ENCODE measurements at regions not wholly inside any gene's neighbourhood (a gene's known extent, or its start where the extent isn't known, plus 50 kb on each side); places are given as distances from the start of the nearest gene placed in this dataset.

DNA sequence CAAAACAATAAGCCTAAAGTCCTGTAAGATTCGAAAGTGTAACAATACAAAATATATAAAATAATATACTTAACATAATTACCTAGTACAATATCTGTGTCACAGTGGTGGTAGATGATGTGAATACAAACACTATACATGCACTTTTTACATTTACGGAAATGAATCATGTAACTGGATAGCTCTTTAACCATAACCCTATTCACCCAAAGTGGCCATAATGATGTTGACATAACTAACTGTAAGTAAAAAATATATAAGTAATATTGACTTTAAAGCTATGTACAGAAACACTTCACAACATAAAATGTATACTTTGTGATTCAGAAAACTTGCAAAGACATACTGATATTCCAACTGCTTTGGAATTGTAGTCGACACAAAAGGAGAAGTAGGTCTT, 616.9 kb upstream of the SLC8A1 start:
- no peak for DNase-seq

GRCh38 chr2:41078341-41078740, 626.5 kb upstream of the SLC8A1 start:
- DNase-seq = no peak

DNA sequence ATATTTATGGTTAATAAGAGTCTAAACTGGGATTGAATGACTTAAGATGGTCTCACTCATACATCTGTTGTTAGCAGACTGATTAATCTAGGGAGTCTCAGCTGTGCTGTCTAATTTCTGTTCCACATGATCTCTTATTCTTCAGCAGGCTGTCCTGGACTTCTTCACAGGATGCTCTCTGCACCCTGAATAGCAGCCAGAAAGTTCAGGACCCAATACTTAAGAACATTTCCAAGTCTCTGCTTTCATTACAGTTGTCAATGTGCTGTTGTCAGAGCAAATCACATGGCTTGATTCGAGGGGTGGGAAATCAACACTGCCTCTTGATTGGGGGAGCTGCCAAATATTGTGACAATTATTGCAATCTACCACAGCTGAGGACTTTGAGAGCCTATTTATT, 627.1 kb upstream of the SLC8A1 start:
- no peak for DNase-seq

- no peak for DNase-seq
These were observed 632.4 kb upstream of the SLC8A1 start for GRCh38 chr2:41084321-41084720.

GRCh38 chr2:41087946-41088345, 636.1 kb upstream of the SLC8A1 start:
- no peak for DNase-seq

GRCh38 chr2:41101281-41101680, 649.4 kb upstream of the SLC8A1 start:
- DNase-seq = no peak

GRCh38 chr2:41109744-41110143, 657.9 kb upstream of the SLC8A1 start:
- no peak for DNase-seq

DNA sequence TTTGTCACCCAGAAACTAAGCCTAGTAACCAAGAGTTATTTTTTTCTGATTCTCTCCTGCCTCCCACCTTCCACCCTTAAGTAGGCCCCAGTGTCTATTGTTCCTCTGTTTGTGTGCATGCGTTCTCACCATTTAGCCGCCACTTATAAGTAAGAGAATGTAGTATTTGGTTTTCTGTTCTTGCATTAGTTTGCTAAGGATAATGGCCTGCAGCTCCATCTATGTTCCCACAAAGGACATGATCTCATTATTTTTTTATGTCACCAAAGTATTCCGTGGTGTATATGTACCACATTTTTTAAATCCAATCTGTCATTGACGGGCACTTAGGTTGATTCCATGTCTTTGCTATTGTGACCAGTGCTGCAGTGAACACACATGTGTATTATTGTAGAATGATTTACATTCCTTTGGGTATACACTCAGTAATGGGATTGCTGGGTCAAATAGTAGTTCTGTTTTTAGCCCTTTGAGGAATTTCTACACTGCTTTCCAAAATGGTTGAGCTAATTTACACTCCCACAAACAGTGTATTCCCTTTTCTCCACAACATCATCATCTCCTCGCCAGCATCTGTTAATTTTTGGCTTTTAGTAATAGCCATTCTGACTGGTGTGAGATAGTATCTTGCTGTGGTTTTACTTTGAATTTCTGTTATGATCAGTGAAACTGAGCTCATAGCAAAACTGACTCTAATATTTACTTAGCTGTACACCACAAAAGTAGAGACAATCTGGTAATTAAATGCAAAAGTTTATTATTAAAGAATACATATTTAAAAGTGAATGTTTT, 660.1 kb upstream of the SLC8A1 start:
- no peak for DNase-seq

DNA sequence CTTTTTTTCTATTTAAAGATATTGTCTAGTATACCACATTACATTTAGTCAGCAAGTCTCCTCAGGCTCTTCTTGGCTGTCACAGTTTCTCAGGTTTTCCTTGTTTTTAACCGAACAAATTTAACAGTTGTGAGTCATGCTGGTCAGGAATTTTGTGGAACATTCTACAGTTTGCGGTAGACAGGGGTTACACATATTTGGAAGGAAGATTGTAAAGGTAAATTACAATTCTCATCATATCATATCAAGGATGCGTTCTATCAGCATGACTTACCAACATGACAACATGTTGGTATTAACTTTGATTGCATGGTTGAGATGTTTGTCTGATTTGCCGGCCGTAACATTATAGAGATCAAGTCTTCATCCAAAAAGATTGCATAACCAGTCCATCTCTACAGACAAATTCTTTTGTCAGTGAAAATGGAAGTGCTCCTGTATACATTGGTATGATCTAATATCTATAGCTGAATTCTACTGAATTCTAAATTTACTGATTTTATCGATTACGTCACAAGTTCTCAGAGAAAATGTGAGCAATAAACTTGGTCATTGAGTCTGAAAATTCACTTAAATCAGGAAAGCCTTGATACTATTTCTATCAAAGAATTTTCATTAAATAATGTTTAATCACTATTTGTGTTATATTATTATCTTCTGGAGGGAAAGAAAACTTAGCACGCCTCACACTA, 664.4 kb upstream of the SLC8A1 start:
- DNase-seq = no peak

DNA sequence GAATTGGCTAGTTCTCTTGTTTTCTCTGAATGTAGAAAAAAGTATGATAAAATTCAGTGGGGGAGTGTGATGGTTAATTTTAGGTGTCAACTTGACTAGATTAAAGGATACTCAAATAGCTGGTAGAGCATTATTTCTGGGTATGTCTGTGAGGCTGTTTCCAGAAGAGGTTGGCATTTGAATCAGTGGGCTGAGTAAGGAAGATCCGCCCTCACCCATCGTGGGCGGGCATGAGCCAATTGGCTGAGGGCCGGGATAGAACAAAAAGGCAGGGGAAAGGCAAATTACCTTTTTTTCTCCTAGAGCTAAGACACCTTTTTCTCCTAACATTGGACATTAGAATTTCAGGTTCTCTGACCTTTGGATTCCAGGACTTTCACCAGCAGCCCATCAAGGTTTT, 667.6 kb upstream of the SLC8A1 start:
- no peak for DNase-seq

- no peak for DNase-seq
These were observed 671.5 kb upstream of the SLC8A1 start for GRCh38 chr2:41123341-41123740.

- no peak for DNase-seq
These were observed 675.5 kb upstream of the SLC8A1 start for GRCh38 chr2:41127351-41127750.

GRCh38 chr2:41129988-41130387, 678.1 kb upstream of the SLC8A1 start:
- DNase-seq = no peak

- DNase-seq = no peak
These were observed 685.1 kb upstream of the SLC8A1 start for GRCh38 chr2:41137031-41137430.

DNA sequence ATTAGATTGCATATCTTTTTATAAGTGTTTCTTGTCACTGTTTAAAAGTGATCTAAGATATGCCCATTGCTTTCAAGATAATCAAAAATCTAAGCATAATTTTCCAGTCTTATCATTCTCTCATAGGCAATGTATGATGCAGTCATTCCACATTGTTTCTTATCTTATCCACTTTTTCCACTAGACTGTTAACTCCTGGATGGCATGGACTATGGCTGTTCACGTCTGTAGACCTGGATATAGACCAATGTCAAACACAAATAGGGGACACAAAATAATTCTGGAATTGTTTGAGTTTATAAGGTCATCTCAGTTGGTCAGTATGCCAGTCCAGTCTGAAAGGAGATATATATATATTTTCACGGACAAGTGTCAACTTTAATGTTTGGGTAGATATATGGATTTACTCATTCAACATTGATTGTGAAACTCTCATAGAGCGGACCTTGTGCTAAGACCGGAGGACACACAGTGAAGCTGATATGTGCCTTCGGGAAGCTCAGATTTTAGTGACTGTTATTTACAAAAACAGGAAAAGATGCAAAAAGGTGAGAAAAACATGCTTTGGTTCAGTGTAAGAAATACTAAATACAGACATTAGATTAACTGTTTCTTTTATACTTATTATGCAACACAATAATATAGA, 689.4 kb upstream of the SLC8A1 start:
- no peak for DNase-seq

GRCh38 chr2:41142478-41142877, 690.6 kb upstream of the SLC8A1 start:
- DNase-seq = no peak

GRCh38 chr2:41145066-41145465, 693.2 kb upstream of the SLC8A1 start:
- DNase-seq = no peak

- no peak for DNase-seq
These were observed 697.2 kb upstream of the SLC8A1 start for GRCh38 chr2:41149054-41149453.

- DNase-seq = no peak
These were observed 699.9 kb upstream of the SLC8A1 start for GRCh38 chr2:41151746-41152145.

DNA sequence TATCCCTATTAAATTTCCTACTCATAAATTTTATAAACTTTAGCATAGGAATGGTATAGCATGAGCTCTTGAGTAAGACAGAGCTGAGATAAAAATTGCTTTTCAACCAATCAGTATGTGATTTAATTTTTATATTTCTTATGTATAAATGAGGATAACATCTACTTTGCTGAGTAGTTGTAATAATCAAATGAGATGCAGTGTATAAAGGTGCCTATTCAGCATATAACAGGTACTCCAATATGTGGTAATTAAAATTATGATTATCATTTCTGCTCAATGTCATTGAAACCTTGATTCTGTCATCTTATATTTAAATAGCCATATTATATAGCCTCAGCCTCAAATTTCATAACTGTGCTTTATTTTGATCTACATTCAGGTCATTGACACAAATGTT, 700.4 kb upstream of the SLC8A1 start:
- no peak for DNase-seq

GRCh38 chr2:41160439-41160838, 708.5 kb upstream of the SLC8A1 start:
- no peak for DNase-seq

GRCh38 chr2:41167014-41167413, 715.1 kb upstream of the SLC8A1 start:
- no peak for DNase-seq

GRCh38 chr2:41169744-41170143, 717.9 kb upstream of the SLC8A1 start:
- DNase-seq = no peak

DNA sequence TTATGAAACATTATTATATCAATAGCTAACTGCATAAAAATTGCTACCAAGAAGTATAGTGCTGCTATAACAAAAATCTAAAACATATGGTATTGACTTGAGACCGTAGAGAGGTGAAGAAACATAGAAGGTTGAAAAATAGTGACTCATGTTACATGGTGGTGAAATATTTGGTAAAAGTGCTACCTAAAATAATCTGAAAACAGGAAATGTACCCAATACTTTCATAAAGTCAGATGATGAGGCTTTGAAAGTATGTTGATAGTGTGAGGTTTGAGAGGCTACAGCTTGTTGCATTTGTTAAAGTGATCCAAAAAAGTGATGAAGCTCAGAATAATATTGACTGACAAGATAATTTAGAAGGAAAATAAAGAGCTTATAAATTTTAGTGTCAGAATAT, 718.7 kb upstream of the SLC8A1 start:
- no peak for DNase-seq
